ENCODE measurements at regions not wholly inside any gene's neighbourhood (a gene's known extent, or its start where the extent isn't known, plus 50 kb on each side); places are given as distances from the start of the nearest gene placed in this dataset.

GRCh38 chr20:60962367-60963045, 289.6 kb upstream of the CDH4 start:
- Histone ChIP-seq H3K27ac (no peak overlapping the region), H3K4me3 (no peak overlapping the region)

- Histone ChIP-seq H3K4me3 (no peak overlapping the region), H3K27ac (no peak overlapping the region)
Observed at GRCh38 chr20:60963146-60963545, 288.9 kb upstream of the CDH4 start.

- Histone ChIP-seq H3K27ac (no peak overlapping the region), H3K4me3 (no peak overlapping the region)
Observed at GRCh38 chr20:60964911-60965310, 287.1 kb upstream of the CDH4 start.

GRCh38 chr20:60966031-60966430, 286.0 kb upstream of the CDH4 start:
- Histone ChIP-seq H3K27ac (no peak overlapping the region), H3K4me3 (no peak overlapping the region)

- Histone ChIP-seq H3K27ac (no peak overlapping the region), H3K4me3 (no peak overlapping the region)
Observed at GRCh38 chr20:60966766-60967165, 285.3 kb upstream of the CDH4 start.

- H3K27ac ChIP-seq, result no peak overlapping the region
- H3K4me3 ChIP-seq, result no peak overlapping the region
Observed at GRCh38 chr20:60967431-60968316, 284.4 kb upstream of the CDH4 start.

GRCh38 chr20:60968853-60969720, 283.0 kb upstream of the CDH4 start:
- Histone ChIP-seq H3K4me3 (no peak overlapping the region), H3K27ac (no peak overlapping the region)

- H3K4me3 ChIP-seq, result no peak overlapping the region
- H3K27ac ChIP-seq, result no peak overlapping the region
Observed at GRCh38 chr20:60970601-60971000, 281.5 kb upstream of the CDH4 start.

GRCh38 chr20:60974022-60974421, 278.0 kb upstream of the CDH4 start:
- Histone ChIP-seq H3K4me3 (no peak overlapping the region), H3K27ac (no peak overlapping the region)

- Histone ChIP-seq H3K4me3 (no peak overlapping the region), H3K27ac (no peak overlapping the region)
Observed at GRCh38 chr20:60974441-60974945, 277.6 kb upstream of the CDH4 start.

- H3K27ac ChIP-seq, result no peak overlapping the region
- no peak overlapping the region for H3K4me3 ChIP-seq
Observed at GRCh38 chr20:60976139-60976538, 275.9 kb upstream of the CDH4 start.

GRCh38 chr20:60976913-60977312, 275.1 kb upstream of the CDH4 start:
- H3K27ac ChIP-seq, result no peak overlapping the region
- no peak overlapping the region for H3K4me3 ChIP-seq

- H3K4me3 ChIP-seq, result no peak overlapping the region
- H3K27ac ChIP-seq, result no peak overlapping the region
Observed at GRCh38 chr20:60977901-60978300, 274.2 kb upstream of the CDH4 start.

GRCh38 chr20:60984666-60985065, 267.4 kb upstream of the CDH4 start:
- Histone ChIP-seq H3K4me3 (no peak overlapping the region), H3K27ac (no peak overlapping the region)

GRCh38 chr20:60986506-60987156, 265.4 kb upstream of the CDH4 start:
- Histone ChIP-seq H3K4me3 (no peak overlapping the region), H3K27ac (no peak overlapping the region)

- Histone ChIP-seq H3K27ac (no peak overlapping the region), H3K4me3 (no peak overlapping the region)
Observed at GRCh38 chr20:60990061-60990460, 262.0 kb upstream of the CDH4 start.

GRCh38 chr20:60990643-60991042, 261.4 kb upstream of the CDH4 start:
- H3K27ac ChIP-seq, result no peak overlapping the region
- no peak overlapping the region for H3K4me3 ChIP-seq

- no peak overlapping the region for H3K4me3 ChIP-seq
Observed at GRCh38 chr20:60993433-60994044, 258.5 kb upstream of the CDH4 start.

GRCh38 chr20:60999250-60999649, 252.8 kb upstream of the CDH4 start:
- Histone ChIP-seq H3K4me3 (no peak overlapping the region), H3K27ac (no peak overlapping the region)

More at GRCh38 chr20:60993433-60994044, 258.5 kb upstream of the CDH4 start:
- H3K27ac ChIP-seq, result no peak overlapping the region
